IgD-negative memory B cell (primary cell): ENCODE measurements at regions not wholly inside any gene's neighbourhood (a gene's known extent, or its start where the extent isn't known, plus 50 kb on each side); places are given as distances from the start of the nearest gene placed in this dataset.
"Not testable (repeated sequence)": the region's sequence is repeated elsewhere in the genome, so short reads cannot be mapped to it uniquely, and the experiment has no call there.

Experiments
- H3K27ac Mint-ChIP-seq, 3 donors: one replicate each; pipeline ENCODE4 v1.8.0; 2020 to 2022; ENCODE audit warnings: mild to moderate bottlenecking in 3 of 3, mixed read lengths in 3 of 3, moderate library complexity in 1 of 3
- H3K27me3 Mint-ChIP-seq: one replicate; pipeline ENCODE4 v1.8.0; 2021; ENCODE audit warnings: mixed read lengths
- H3K36me3 Mint-ChIP-seq: one replicate; pipeline ENCODE4 v1.8.0; 2020; ENCODE audit warnings: mild to moderate bottlenecking, mixed read lengths
- H3K4me1 Mint-ChIP-seq, 3 donors: one replicate each; pipeline ENCODE4 v1.8.0; 2020 to 2022; ENCODE audit warnings: mixed read lengths in 3 of 3, mild to moderate bottlenecking in 1 of 3
- H3K4me3 Mint-ChIP-seq, 4 donors: one replicate each; pipeline ENCODE4 v1.8.0; 2020 to 2022; ENCODE audit warnings: mild to moderate bottlenecking in 4 of 4, mixed read lengths in 4 of 4, moderate library complexity in 3 of 4
- H3K9me3 Mint-ChIP-seq, 3 donors: one replicate each; pipeline ENCODE4 v1.8.0; 2020 to 2021; ENCODE audit warnings: mixed read lengths in 3 of 3, mild to moderate bottlenecking in 1 of 3

DNA sequence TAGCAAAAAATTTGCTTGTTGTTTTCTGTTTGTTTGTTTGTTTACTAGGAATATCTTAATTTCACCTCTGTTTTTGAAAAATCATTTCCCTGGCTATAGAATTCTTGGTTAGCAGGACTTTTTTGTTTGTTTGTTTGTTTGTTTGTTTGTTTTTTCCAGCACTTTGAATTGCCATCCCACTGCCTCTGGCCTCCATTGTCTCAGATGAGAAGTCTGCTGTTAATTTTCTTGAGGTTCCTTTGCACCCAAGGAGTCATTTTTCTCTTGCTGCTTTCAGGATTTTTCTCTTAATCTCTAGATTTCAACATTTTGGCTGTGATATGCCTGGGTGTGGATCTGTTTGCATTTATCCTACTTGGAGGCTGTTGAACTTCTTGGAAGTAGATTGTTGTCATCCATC is 105.7 kb downstream of the FOXL3 start:
- H3K27ac Mint-ChIP-seq: no peak overlapping the region
- peaks cover 3% of the 10 kb centered on the region for H3K27me3 Mint-ChIP-seq
- no peak overlapping the region for H3K4me3 Mint-ChIP-seq
- H3K9me3 Mint-ChIP-seq: peaks cover 4 to 43% (median 23%) of the 10 kb centered on the region in 3 donors
- peaks cover 5% of the 10 kb centered on the region for H3K36me3 Mint-ChIP-seq
- H3K4me1 Mint-ChIP-seq: peaks cover 0 to 2% (median 0%) of the 10 kb centered on the region in 3 donors

- Mint-ChIP-seq H3K4me3 (no peak overlapping the region), H3K36me3 (peaks cover 5% of the 10 kb centered on the region), H3K4me1 (peaks cover 0 to 2% (median 0%) of the 10 kb centered on the region in 3 donors), H3K27ac (no peak overlapping the region), H3K27me3 (peaks cover 3% of the 10 kb centered on the region), H3K9me3 (peaks cover 4 to 40% (median 20%) of the 10 kb centered on the region in 3 donors)
Observed at GRCh38 chr7:398888-399287, 108.9 kb downstream of the FOXL3 start.

- no peak overlapping the region for H3K27ac Mint-ChIP-seq
- peaks cover 8% of the 10 kb centered on the region for H3K27me3 Mint-ChIP-seq
- peaks cover 5% of the 10 kb centered on the region for H3K36me3 Mint-ChIP-seq
- H3K4me3 Mint-ChIP-seq: peak overlapping the region in 1 of 4 donors; percentile 28
- H3K9me3 Mint-ChIP-seq: peaks cover 3 to 32% (median 13%) of the 10 kb centered on the region in 3 donors
- peaks cover 0 to 2% (median 0%) of the 10 kb centered on the region in 3 donors for H3K4me1 Mint-ChIP-seq
Observed at GRCh38 chr7:400901-401485, 111.0 kb downstream of the FOXL3 start.

- peaks cover 9% of the 10 kb centered on the region for H3K27me3 Mint-ChIP-seq
- peaks cover 4% of the 10 kb centered on the region for H3K36me3 Mint-ChIP-seq
- H3K9me3 Mint-ChIP-seq: peaks cover 3 to 27% (median 9%) of the 10 kb centered on the region in 3 donors
- H3K27ac Mint-ChIP-seq: no peak overlapping the region
- no peak overlapping the region for H3K4me3 Mint-ChIP-seq
- peaks cover 0 to 3% (median 0%) of the 10 kb centered on the region in 3 donors for H3K4me1 Mint-ChIP-seq
Observed at GRCh38 chr7:401495-401894, 111.5 kb downstream of the FOXL3 start.

DNA sequence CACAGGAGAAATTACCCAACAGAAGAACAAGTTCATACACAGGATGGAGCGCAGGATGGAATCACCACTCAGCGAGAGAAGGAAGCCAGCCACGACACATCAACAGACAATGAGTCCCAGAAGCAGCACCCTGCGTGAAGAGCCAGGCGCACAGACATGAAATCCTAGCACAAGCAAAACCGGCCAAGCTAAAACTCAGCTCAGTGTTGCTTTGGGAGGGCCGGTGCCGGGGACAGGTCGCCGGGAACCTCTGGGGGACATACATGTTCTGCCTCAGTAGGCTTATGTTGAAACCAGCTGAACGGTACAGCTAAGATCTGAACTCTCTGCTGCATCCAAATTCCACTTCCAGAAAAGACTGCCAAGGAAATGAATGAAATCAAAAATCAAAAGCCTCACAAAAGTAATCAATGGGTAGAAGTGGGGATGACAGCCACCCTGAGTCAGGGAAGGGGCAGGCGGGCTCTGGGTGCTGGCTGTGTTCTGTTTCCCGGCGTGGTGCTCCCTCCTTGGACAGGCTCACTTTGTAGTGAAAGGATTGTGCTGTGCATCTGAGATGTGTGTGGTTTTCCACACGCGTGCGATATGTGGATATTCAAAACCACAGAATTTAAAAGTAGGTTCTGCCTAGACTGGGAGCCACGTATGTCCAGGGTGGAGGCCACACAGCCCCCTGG is 114.7 kb downstream of the PDGFA start:
- Mint-ChIP-seq H3K9me3 (peaks cover 0 to 5% (median 0%) of the 10 kb centered on the region in 3 donors), H3K27me3 (peaks cover 8% of the 10 kb centered on the region), H3K27ac (no peak overlapping the region), H3K36me3 (no peaks in the 10 kb centered on the region), H3K4me1 (peaks cover 0 to 2% (median 0%) of the 10 kb centered on the region in 3 donors), H3K4me3 (no peak overlapping the region)

- H3K4me3 Mint-ChIP-seq: no peak overlapping the region
- H3K4me1 Mint-ChIP-seq: peaks cover 0 to 2% (median 0%) of the 10 kb centered on the region in 3 donors
- H3K27me3 Mint-ChIP-seq: peaks cover 8% of the 10 kb centered on the region
- H3K9me3 Mint-ChIP-seq: peaks cover 0 to 5% (median 0%) of the 10 kb centered on the region in 3 donors
- no peak overlapping the region for H3K27ac Mint-ChIP-seq
- no peaks in the 10 kb centered on the region for H3K36me3 Mint-ChIP-seq
Observed at GRCh38 chr7:405489-406211, 114.0 kb downstream of the PDGFA start.

DNA sequence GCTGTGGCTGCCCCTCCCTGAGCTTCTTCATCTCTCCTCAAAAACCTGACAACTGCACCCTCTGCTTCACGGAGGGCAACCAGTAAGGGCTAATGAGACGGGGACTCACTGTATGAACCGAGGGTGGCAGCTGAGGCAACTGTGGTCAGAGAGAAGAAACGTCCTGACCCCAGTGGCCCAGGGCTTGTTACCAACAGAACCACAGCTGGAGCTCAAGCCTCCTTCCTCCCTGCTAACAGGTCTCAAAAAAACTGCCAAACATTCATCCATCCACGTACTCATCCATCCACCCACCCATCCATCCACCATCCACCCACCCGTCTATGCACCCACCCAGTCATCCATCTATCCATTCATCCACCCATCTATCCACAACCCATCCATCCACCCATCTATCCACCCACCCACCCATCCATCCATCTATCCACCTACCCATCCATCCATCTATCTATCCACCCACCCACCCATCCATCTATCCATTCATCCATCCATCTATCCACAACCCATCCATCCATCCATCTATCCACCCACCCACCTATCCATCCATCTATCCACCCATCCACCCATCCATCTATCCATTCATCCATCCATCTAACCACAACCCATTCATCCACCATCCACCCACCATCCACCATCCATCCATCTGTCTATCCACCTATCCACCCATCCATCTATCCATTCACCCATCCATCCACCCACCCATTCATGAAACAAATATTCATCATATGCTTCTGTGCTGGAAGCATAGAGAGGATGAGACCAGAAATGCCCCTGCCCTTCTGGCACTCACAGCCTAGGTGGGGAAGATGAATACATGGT is 111.7 kb downstream of the PDGFA start:
- Mint-ChIP-seq H3K4me1 (peaks cover 0 to 8% (median 5%) of the 10 kb centered on the region in 3 donors), H3K4me3 (no peak overlapping the region), H3K27me3 (peaks cover 8% of the 10 kb centered on the region), H3K36me3 (no peaks in the 10 kb centered on the region), H3K9me3 (peaks cover 0 to 5% (median 0%) of the 10 kb centered on the region in 3 donors), H3K27ac (no peak overlapping the region)

GRCh38 chr7:408751-409311 is 110.8 kb downstream of the PDGFA start:
- H3K4me1 Mint-ChIP-seq: peaks cover 0 to 8% (median 5%) of the 10 kb centered on the region in 3 donors
- H3K27me3 Mint-ChIP-seq: peaks cover 8% of the 10 kb centered on the region
- H3K9me3 Mint-ChIP-seq: peaks cover 0 to 5% (median 0%) of the 10 kb centered on the region in 3 donors
- H3K27ac Mint-ChIP-seq: no peak overlapping the region
- H3K36me3 Mint-ChIP-seq: no peaks in the 10 kb centered on the region
- no peak overlapping the region for H3K4me3 Mint-ChIP-seq

DNA sequence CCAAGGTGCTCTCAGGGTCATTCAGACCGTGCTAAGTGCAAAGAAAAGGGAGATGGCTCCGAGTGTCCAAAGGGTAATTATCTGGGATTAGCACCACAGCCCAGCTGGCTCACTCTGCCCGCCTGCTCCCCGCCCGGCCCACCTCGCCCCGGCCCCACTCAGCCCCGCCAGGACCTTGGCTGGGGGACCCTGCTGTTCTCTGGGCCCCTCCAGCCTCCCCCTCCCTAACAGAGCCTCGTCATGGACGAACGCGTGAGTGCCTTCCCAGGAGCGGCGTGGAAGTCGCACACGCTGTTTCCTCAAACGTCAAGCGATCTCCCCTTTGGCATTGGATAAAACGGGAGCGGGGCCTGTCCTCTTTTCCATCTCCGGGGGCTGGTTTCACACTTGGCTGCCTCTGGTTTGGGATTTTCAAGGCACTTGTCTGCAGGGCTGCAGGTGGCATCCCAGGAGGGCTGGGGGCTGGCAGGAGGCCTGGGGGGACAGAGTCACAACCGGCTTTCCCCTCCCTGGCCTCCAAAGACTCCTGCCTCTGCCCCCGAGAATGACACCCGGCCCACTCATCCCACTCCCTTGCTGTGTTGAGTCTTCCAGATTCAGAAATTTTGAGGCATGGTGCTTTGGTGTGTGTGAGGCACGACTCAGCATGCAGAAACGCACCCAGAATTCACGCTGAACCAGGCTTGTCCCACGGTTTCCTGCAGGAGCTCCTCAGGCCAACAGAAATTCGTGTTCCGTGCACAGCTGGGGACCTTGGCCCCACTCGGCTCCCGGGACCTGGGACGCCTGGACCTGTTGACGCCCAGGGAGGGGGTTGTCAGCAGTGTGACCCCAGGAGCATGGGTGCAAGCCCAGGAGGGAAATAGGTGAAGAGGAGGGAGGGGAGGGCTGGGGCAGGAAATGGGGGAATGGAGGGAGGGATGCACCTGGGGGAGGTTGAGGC is 110.0 kb downstream of the PDGFA start:
- peaks cover 8% of the 10 kb centered on the region for H3K27me3 Mint-ChIP-seq
- no peak overlapping the region for H3K4me3 Mint-ChIP-seq

GRCh38 chr7:410395-410910 is 109.2 kb downstream of the PDGFA start:
- Mint-ChIP-seq H3K27ac (no peak overlapping the region), H3K9me3 (peaks cover 0 to 5% (median 0%) of the 10 kb centered on the region in 3 donors), H3K36me3 (no peaks in the 10 kb centered on the region), H3K4me1 (peaks cover 0 to 8% (median 5%) of the 10 kb centered on the region in 3 donors), H3K4me3 (no peak overlapping the region), H3K27me3 (peaks cover 4% of the 10 kb centered on the region)

More for the DNA sequence above, 110.0 kb downstream of the PDGFA start:
- H3K9me3 Mint-ChIP-seq: peaks cover 0 to 5% (median 0%) of the 10 kb centered on the region in 3 donors
- peaks cover 0 to 8% (median 5%) of the 10 kb centered on the region in 3 donors for H3K4me1 Mint-ChIP-seq
- no peaks in the 10 kb centered on the region for H3K36me3 Mint-ChIP-seq
- no peak overlapping the region for H3K27ac Mint-ChIP-seq

- H3K9me3 Mint-ChIP-seq, H3K4me1 Mint-ChIP-seq, H3K36me3 Mint-ChIP-seq, H3K27me3 Mint-ChIP-seq, H3K4me3 Mint-ChIP-seq, H3K27ac Mint-ChIP-seq: not testable (repeated sequence)
Observed at GRCh38 chr7:411116-411515, 108.5 kb downstream of the PDGFA start.

GRCh38 chr7:411677-412312 is 107.9 kb downstream of the PDGFA start:
- peak overlapping the region in 2 of 4 donors; percentile 73 to 83 for H3K4me3 Mint-ChIP-seq
- H3K4me1 Mint-ChIP-seq: peaks cover 0 to 8% (median 3%) of the 10 kb centered on the region in 3 donors
- no peak overlapping the region for H3K27ac Mint-ChIP-seq
- H3K36me3 Mint-ChIP-seq: no peaks in the 10 kb centered on the region
- peaks cover 0 to 5% (median 0%) of the 10 kb centered on the region in 3 donors for H3K9me3 Mint-ChIP-seq
- H3K27me3 Mint-ChIP-seq: peaks cover 2% of the 10 kb centered on the region

DNA sequence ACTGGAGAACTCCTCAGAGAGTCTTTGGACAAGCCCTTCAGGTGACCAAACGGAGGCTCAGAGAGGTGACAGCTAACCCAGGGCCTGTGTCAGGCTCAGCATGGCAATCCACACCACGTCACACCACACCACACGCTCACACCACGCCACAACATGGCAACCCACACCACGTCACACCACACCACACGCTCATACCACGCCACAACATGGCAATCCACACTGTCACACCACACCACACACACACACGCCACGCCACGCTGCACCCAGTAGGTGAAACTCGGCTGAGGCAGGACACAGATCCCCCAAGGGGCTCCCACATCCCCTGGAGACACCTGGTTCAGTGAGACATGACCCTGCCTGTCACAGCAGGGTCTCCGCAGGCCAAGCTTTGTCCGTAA is 107.3 kb downstream of the PDGFA start:
- Mint-ChIP-seq H3K36me3 (no peaks in the 10 kb centered on the region), H3K4me1 (peaks cover 0 to 8% (median 3%) of the 10 kb centered on the region in 3 donors), H3K27me3 (peaks cover 2% of the 10 kb centered on the region), H3K4me3 (peak overlapping the region in 3 of 4 donors; percentile 46 to 83 (median 73)), H3K9me3 (peaks cover 0 to 5% (median 0%) of the 10 kb centered on the region in 3 donors), H3K27ac (no peak overlapping the region)
